ENCODE measurements at regions not wholly inside any gene's neighbourhood (a gene's known extent, or its start where the extent isn't known, plus 50 kb on each side); places are given as distances from the start of the nearest gene placed in this dataset.

GRCh38 chr6:6781873-6782227 lies 193.3 kb downstream of the LY86 start:
- no peak overlapping the region for H3K23ac ChIP-seq (ENCODE audit: insufficient read length, low read depth, low read length)
- H4K5ac ChIP-seq (ENCODE audit: insufficient read length, low read depth, low read length) = no peak overlapping the region
- no peak overlapping the region for H4K8ac ChIP-seq (replicated peaks; ENCODE audit: insufficient read length, low read depth, low read length)
- H2BK20ac ChIP-seq (ENCODE audit: low read depth, low read length, poor library complexity, severe bottlenecking) = no peak overlapping the region
- no peak overlapping the region for H3K18ac ChIP-seq (ENCODE audit: insufficient read length, low read depth, low read length)
- H3K27ac ChIP-seq (ENCODE audit: insufficient read length, low read depth, low read length) = no peak overlapping the region
- Mint-ChIP-seq H3K4me1 (peaks cover 3 to 8% of the 10 kb centered on the region in 2 experiments; a peak in 3 of 4 replicates), H3K4me3 (no peak overlapping the region), H3K9me3 (peaks cover 1 to 2% of the 10 kb centered on the region in 2 experiments; a peak in 2 of 5 replicates), H3K36me3 (ENCODE audit: insufficient read depth in 1 of 3, low read depth in 3 of 3) (peaks cover 0 to 2% (median 0%) of the 10 kb centered on the region in 3 experiments; a peak in 1 of 7 replicates), H3K27me3 (ENCODE audit: low read depth) (peaks cover 2% of the 10 kb centered on the region; the same call in 1 of the 2 replicates), H3K27ac (no peak overlapping the region)
- H3K9me3 ChIP-seq (ENCODE audit: control insufficient read depth, low read depth, low read length) = no peaks in the 10 kb centered on the region
- no peak overlapping the region for H2AFZ ChIP-seq (ENCODE audit: low read length)
- no peak overlapping the region for H2BK5ac ChIP-seq (ENCODE audit: insufficient read length, low read length)
- no peak overlapping the region for H3K4ac ChIP-seq (ENCODE audit: low read depth, low read length)
- peaks cover 3% of the 10 kb centered on the region; the same call in 1 of the 2 replicates for H3K4me1 ChIP-seq (ENCODE audit: insufficient read depth, low read length)
- H2BK15ac ChIP-seq (ENCODE audit: low read depth, low read length) = no peak overlapping the region
- no peak overlapping the region for H3K9ac ChIP-seq (ENCODE audit: extremely low read depth, insufficient read length, low read length)
- no peak overlapping the region for H2AK5ac ChIP-seq (ENCODE audit: insufficient read length, low read length)
- H2BK120ac ChIP-seq (ENCODE audit: low read depth, low read length, poor library complexity, severe bottlenecking) = no peak overlapping the region
- H3K14ac ChIP-seq (ENCODE audit: insufficient read depth, low read length) = no peak overlapping the region
- H3K4me2 ChIP-seq (ENCODE audit: insufficient read depth, insufficient read length, low read length) = no peak overlapping the region
- DNase-seq = no peak
- H2BK12ac ChIP-seq (ENCODE audit: insufficient read length, low read depth, low read length) = no peak overlapping the region
- H3K79me1 ChIP-seq (ENCODE audit: insufficient read depth, low read depth, low read length, poor library complexity, severe bottlenecking) = no peaks in the 10 kb centered on the region
- H3K79me2 ChIP-seq (ENCODE audit: insufficient read depth, low read length) = no peaks in the 10 kb centered on the region
- H4K91ac ChIP-seq (ENCODE audit: insufficient read length, low read depth, low read length) = no peak overlapping the region
- H3K23me2 ChIP-seq (ENCODE audit: insufficient read length, low read depth, low read length, poor library complexity, severe bottlenecking) = no peaks in the 10 kb centered on the region
- TF ChIP-seq CTCF (conservative IDR thresholded peaks at IDR 0.05) = no peak
- H4K20me1 ChIP-seq (ENCODE audit: control insufficient read depth, insufficient read depth, insufficient read length) = no peaks in the 10 kb centered on the region
- H3T11ph ChIP-seq (ENCODE audit: low read length) = no peak overlapping the region
- no peaks in the 10 kb centered on the region for H3K27me3 ChIP-seq (ENCODE audit: insufficient read depth, low read length)
- H3K56ac ChIP-seq (ENCODE audit: insufficient read length, low read depth, low read length) = no peak overlapping the region
